Tibial nerve (tissue), 3 donors: ENCODE measurements at regions not wholly inside any gene's neighbourhood (a gene's known extent, or its start where the extent isn't known, plus 50 kb on each side); places are given as distances from the start of the nearest gene placed in this dataset.

ENCODE experiments used
- POLR2A ChIP-seq, 2 donors: fragments of 450-650 bp; IDR thresholded peaks; one replicate each; pipeline ENCODE4 v1.6.1; 2017; ENCODE audit warnings: antibody characterized with exemption in 2 of 2, mild to moderate bottlenecking in 2 of 2, moderate library complexity in 2 of 2
- TF ChIP-seq, protein P1 (sequence below), 5 experiments: fragments of 200-600 bp in 3 of 5; fragments of 450-650 bp in 2 of 5; sonication (generic) in 3 of 5; IDR thresholded peaks; one replicate each; pipeline ENCODE4 v1.5.1; 2016 to 2019; ENCODE audit warnings: antibody characterized with exemption in 5 of 5, mild to moderate bottlenecking in 3 of 5, moderate library complexity in 2 of 5

- TF ChIP-seq, protein P1, sequence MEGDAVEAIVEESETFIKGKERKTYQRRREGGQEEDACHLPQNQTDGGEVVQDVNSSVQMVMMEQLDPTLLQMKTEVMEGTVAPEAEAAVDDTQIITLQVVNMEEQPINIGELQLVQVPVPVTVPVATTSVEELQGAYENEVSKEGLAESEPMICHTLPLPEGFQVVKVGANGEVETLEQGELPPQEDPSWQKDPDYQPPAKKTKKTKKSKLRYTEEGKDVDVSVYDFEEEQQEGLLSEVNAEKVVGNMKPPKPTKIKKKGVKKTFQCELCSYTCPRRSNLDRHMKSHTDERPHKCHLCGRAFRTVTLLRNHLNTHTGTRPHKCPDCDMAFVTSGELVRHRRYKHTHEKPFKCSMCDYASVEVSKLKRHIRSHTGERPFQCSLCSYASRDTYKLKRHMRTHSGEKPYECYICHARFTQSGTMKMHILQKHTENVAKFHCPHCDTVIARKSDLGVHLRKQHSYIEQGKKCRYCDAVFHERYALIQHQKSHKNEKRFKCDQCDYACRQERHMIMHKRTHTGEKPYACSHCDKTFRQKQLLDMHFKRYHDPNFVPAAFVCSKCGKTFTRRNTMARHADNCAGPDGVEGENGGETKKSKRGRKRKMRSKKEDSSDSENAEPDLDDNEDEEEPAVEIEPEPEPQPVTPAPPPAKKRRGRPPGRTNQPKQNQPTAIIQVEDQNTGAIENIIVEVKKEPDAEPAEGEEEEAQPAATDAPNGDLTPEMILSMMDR (IDR thresholded peaks at IDR 0.05): no peak
- no peak for TF ChIP-seq POLR2A (IDR thresholded peaks at IDR 0.05)
Observed at GRCh38 chr1:217953330-217953729, 322.2 kb downstream of the SPATA17 start.
